A549 (cell line): ENCODE measurements at regions not wholly inside any gene's neighbourhood (a gene's known extent, or its start where the extent isn't known, plus 50 kb on each side); places are given as distances from the start of the nearest gene placed in this dataset.

Experiments used
- BHLHE40 ChIP-seq: IDR thresholded peaks from 2 replicates; pipeline ENCODE4 v1.6.1; 2012; ENCODE audit warnings: low read depth, low read length, inconsistent platforms
- EP300 ChIP-seq, 2 experiments: fragments of >200 bp; sonication (Bioruptor Twin); formaldehyde crosslinking; IDR thresholded peaks; 2 replicates in 1 of 2; 3 replicates in 1 of 2; pipeline ENCODE4 v1.6.1; 2016 to 2017
- JUNB ChIP-seq: fragments of >200 bp; sonication (Bioruptor Twin); formaldehyde crosslinking; IDR thresholded peaks from 2 replicates; pipeline ENCODE4 v1.6.1; 2016
- POLR2A ChIP-seq: IDR thresholded peaks from 2 replicates; pipeline ENCODE4 v1.6.1; 2012; ENCODE audit warnings: mild to moderate bottlenecking, low read length
- RCOR1 ChIP-seq: fragments of 150-350 bp; IDR thresholded peaks from 2 replicates; pipeline ENCODE4 v1.6.1; 2014; ENCODE audit warnings: antibody characterized with exemption, low read length, low read depth
- RFX5 ChIP-seq: fragments of 450-650 bp; IDR thresholded peaks from 2 replicates; pipeline ENCODE4 v1.7.1; 2014; ENCODE audit warnings: antibody characterized with exemption, mild to moderate bottlenecking, moderate library complexity
- ZC3H11A ChIP-seq: fragments of 450-650 bp; IDR thresholded peaks from 2 replicates; pipeline ENCODE4 v1.6.1; 2014; ENCODE audit warnings: antibody characterized with exemption, mild to moderate bottlenecking
- TF ChIP-seq, protein P1 (sequence below): fragments of >200 bp; sonication (Bioruptor Twin); formaldehyde crosslinking; IDR thresholded peaks from 3 replicates; pipeline ENCODE4 v1.5.1; 2016
- TF ChIP-seq, protein P2 (sequence below): IDR thresholded peaks from 2 replicates; pipeline ENCODE4 v1.6.1; 2012; ENCODE audit warnings: low read depth, borderline replicate concordance
- TF ChIP-seq, protein P3 (sequence below): fragments of 200-600 bp; sonication (generic); IDR thresholded peaks from 2 replicates; pipeline ENCODE4 v1.6.1; 2016; ENCODE audit warnings: antibody characterized with exemption, mild to moderate bottlenecking, moderate library complexity
- TF ChIP-seq, protein P4 (sequence below): fragments of 450-650 bp; IDR thresholded peaks from 2 replicates; pipeline ENCODE4 v1.6.1; 2014; ENCODE audit warnings: antibody characterized with exemption
- TF ChIP-seq, protein P5 (sequence below): fragments of 150-350 bp; IDR thresholded peaks from 2 replicates; pipeline ENCODE4 v1.6.1; 2014; ENCODE audit warnings: low read depth, mild to moderate bottlenecking, low read length
- TF ChIP-seq, protein P6 (sequence below): IDR thresholded peaks from 2 replicates; pipeline ENCODE4 v1.6.1; 2012

DNA sequence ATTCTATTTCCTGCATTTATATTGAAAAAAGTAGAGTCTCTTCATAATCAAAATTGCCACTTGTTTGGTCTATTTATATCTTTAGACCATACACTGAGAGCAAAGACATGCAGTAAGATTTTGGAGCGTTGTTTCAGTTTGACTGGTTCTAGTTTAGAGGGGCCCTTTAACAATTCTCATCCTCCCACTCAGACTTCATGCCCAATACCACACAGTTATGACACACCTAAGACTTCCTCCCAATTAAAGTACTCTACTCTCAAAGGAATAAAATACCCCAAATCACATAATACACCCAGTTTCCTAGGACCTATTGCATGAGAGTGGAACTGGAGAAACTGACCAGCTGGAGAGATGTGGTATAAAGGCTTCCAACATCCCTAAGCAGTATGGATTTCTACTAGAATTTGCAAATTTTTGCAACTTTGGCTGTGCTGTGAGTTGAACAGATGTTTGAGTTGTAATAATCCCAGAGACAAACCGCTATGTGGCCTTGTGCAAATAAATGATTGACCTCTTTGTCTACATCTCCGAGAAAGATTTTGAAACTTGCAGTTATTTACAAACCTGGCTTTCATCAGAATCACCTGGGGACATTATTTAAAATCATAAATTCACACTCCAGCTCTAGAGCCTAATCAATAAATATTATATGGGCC, 170.0 kb upstream of the ROBO2 start:
- TF ChIP-seq, protein P1, sequence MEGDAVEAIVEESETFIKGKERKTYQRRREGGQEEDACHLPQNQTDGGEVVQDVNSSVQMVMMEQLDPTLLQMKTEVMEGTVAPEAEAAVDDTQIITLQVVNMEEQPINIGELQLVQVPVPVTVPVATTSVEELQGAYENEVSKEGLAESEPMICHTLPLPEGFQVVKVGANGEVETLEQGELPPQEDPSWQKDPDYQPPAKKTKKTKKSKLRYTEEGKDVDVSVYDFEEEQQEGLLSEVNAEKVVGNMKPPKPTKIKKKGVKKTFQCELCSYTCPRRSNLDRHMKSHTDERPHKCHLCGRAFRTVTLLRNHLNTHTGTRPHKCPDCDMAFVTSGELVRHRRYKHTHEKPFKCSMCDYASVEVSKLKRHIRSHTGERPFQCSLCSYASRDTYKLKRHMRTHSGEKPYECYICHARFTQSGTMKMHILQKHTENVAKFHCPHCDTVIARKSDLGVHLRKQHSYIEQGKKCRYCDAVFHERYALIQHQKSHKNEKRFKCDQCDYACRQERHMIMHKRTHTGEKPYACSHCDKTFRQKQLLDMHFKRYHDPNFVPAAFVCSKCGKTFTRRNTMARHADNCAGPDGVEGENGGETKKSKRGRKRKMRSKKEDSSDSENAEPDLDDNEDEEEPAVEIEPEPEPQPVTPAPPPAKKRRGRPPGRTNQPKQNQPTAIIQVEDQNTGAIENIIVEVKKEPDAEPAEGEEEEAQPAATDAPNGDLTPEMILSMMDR = no peak
- TF ChIP-seq, protein P2, sequence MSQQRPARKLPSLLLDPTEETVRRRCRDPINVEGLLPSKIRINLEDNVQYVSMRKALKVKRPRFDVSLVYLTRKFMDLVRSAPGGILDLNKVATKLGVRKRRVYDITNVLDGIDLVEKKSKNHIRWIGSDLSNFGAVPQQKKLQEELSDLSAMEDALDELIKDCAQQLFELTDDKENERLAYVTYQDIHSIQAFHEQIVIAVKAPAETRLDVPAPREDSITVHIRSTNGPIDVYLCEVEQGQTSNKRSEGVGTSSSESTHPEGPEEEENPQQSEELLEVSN = no peak
- TF ChIP-seq POLR2A (no peak), EP300 (IDR thresholded peaks at IDR 0.05) (no peak), JUNB (no peak), RFX5 (no peak), BHLHE40 (no peak), ZC3H11A (no peak), RCOR1 (no peak)
- TF ChIP-seq, protein P3, sequence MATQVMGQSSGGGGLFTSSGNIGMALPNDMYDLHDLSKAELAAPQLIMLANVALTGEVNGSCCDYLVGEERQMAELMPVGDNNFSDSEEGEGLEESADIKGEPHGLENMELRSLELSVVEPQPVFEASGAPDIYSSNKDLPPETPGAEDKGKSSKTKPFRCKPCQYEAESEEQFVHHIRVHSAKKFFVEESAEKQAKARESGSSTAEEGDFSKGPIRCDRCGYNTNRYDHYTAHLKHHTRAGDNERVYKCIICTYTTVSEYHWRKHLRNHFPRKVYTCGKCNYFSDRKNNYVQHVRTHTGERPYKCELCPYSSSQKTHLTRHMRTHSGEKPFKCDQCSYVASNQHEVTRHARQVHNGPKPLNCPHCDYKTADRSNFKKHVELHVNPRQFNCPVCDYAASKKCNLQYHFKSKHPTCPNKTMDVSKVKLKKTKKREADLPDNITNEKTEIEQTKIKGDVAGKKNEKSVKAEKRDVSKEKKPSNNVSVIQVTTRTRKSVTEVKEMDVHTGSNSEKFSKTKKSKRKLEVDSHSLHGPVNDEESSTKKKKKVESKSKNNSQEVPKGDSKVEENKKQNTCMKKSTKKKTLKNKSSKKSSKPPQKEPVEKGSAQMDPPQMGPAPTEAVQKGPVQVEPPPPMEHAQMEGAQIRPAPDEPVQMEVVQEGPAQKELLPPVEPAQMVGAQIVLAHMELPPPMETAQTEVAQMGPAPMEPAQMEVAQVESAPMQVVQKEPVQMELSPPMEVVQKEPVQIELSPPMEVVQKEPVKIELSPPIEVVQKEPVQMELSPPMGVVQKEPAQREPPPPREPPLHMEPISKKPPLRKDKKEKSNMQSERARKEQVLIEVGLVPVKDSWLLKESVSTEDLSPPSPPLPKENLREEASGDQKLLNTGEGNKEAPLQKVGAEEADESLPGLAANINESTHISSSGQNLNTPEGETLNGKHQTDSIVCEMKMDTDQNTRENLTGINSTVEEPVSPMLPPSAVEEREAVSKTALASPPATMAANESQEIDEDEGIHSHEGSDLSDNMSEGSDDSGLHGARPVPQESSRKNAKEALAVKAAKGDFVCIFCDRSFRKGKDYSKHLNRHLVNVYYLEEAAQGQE = no peak
- TF ChIP-seq, protein P4, sequence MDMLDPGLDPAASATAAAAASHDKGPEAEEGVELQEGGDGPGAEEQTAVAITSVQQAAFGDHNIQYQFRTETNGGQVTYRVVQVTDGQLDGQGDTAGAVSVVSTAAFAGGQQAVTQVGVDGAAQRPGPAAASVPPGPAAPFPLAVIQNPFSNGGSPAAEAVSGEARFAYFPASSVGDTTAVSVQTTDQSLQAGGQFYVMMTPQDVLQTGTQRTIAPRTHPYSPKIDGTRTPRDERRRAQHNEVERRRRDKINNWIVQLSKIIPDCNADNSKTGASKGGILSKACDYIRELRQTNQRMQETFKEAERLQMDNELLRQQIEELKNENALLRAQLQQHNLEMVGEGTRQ = no peak
- TF ChIP-seq, protein P5, sequence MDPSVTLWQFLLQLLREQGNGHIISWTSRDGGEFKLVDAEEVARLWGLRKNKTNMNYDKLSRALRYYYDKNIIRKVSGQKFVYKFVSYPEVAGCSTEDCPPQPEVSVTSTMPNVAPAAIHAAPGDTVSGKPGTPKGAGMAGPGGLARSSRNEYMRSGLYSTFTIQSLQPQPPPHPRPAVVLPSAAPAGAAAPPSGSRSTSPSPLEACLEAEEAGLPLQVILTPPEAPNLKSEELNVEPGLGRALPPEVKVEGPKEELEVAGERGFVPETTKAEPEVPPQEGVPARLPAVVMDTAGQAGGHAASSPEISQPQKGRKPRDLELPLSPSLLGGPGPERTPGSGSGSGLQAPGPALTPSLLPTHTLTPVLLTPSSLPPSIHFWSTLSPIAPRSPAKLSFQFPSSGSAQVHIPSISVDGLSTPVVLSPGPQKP = no peak
- TF ChIP-seq, protein P6, sequence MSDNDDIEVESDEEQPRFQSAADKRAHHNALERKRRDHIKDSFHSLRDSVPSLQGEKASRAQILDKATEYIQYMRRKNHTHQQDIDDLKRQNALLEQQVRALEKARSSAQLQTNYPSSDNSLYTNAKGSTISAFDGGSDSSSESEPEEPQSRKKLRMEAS = no peak
